GM21576 (cell line): ENCODE measurements at regions not wholly inside any gene's neighbourhood (a gene's known extent, or its start where the extent isn't known, plus 50 kb on each side); places are given as distances from the start of the nearest gene placed in this dataset.
"Not testable (repeated sequence)": the region's sequence is repeated elsewhere in the genome, so short reads cannot be mapped to it uniquely, and the experiment has no call there.

Source experiments
- ATAC-seq: cut with Tn5 transposase; IDR thresholded peaks from one replicate; pipeline ENCODE4 v1.9.1; 2021; ENCODE audit warnings: mild to moderate bottlenecking, moderate library complexity; ENCODE audit not compliant: unreplicated experiment

DNA sequence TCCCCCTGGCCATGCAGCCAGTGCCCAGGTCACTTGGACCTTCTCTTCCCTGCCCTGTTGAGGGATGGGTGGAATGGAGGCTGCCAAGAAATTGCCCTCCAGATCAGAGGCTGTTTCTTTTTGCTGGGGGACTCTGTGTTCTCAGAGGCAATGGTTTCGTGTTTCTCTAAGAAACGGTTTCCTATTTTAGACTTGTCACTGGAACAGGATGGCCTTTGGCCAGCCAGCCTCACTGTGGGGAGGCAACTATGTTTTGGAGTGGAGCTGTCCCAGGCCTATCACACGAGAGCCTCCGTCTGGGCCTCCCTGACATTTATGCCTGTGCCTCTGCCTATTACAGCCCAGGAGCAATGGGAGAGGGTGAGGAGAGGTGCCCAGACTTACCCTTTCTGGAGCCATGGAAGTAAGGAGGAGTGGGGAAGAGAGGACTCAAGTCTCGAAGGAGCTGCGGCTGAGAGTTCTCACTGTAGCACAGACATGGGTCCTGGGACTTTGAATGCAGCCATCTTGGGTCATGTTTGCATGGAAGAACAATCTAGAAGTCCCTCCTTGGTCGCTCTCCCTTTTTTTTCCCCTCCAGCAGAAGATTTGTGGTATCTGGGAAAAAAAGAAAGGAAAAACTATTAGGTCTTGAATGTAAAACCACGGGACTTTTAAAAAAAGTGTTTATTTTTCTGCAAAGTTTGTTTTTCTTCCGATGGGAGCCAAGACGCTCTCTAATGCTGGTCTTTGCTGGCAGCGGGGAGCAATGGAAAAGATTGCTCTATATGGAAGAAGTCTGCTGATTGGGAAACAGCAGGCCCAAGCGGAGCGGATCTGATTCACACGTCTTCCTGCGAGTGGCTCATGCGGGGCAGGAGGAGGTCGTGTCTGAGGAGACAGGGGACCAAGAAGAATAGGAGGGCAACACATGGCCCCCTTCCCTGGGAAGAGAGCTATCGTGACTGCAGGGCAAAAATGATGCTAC is 219.2 kb downstream of the FOXD2 start:
- no peak for ATAC-seq

DNA sequence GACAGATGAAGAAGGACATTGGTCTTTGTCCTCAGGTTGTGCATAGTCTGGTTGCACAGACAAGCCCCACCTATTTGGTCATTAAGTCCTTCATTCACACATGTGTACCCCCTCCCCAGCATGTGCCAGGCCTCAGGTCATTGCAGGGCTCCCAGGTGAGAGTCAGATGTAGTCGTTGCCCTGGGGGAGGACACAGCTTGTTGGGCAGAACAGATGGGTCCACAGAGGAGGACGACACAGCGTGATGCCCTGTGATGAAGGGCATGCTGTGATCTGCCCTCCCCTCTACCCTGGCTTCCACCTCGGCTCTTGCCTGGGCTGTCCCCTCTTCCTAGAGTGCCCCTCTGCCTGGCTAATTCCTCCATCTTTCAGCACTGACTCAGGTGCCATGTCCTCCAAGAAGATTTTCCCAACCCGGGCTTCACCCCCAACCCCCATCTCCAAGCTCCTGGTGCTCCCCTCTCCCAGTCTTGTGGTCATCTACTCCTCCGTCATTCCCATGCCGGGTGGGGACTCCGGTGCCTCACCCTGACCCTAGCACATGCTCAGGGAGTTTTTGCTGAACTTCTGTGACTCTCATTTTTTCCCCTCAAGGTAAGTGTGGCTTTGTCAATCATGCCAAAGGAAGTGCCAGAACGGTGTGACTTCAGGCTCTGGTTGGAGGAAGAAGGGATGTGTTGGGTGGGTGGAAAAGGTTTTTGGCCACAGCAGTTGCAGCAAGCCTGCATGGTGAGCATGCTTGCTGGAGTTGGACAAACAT is 220.5 kb downstream of the FOXD2 start:
- ATAC-seq: no peak

DNA sequence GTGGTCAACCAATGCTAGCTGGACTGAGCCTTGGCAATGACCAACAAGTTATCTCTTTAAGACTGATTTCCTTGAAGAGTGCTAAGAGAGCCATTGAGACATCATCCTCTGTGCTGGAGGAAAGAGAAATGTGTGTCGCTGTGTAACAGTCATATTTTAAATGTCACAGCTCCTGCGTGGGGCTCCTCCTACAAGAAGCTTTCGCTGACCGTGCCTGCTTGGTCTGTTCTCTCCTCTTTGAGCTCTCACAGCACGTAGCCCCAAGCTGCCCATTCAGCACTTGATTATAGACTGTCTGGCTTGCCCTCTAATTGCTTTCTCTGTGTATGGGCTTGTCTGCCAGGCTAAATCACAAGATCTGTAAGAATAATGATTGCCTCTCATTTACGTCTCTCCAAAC is 221.3 kb downstream of the FOXD2 start:
- ATAC-seq: no peak

DNA sequence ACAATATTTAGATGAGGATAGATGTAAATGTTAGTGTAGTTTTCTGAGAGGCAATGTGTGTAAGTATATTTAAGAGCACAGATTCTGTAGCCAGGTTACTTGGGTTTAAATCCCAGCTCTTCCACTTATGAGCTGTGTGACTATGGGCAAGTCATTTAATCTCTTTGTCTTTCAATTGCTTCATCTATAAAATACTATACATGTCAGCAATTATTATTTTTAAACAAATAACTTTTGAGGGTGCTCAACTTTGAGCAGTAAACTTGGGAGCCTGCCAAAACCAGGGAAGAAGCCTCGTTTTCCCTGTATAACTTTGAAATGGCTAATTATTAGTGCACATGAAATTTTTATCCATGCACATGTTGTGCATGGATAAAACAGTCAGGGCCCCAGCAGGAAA is 222.8 kb downstream of the FOXD2 start:
- ATAC-seq: no peak

DNA sequence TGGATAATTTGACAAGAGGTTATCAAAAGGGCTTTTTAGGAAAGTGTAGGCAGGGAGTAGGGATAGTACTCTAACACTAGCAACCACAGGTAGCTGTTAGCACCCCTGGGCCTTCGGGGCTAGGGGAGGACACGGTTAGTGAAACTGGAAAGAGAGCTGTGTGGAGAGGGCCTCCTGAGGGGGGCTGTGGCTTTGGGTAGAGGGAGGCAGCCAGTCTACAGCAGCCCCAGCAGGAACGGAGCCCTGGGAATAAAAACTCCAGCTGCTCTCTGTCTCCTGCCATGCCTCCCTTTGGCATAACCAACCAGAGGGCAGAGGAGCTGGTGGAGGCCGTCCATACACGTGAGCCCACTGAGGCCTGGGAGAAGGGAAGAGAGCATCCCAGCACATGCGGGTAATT is 223.2 kb downstream of the FOXD2 start:
- ATAC-seq: no peak

DNA sequence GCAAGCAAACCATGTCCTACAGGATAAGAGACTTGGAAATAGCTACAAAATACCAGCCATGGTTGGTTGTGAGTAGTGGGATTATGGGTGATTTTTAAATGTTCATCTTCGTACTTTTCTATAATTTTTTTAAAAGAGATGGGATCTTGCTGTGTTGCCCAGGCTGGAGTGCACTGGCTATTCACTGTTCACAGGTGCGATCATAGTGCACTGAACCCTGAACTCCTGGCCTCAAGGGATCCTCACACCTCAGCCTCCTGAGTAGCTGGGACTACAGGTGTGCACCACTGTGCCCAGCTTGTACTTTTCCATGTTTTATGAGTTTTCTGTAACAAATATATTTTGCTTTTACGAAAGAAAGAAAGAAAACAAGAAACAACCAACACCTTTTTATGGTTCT is 224.2 kb downstream of the FOXD2 start:
- no peak for ATAC-seq

DNA sequence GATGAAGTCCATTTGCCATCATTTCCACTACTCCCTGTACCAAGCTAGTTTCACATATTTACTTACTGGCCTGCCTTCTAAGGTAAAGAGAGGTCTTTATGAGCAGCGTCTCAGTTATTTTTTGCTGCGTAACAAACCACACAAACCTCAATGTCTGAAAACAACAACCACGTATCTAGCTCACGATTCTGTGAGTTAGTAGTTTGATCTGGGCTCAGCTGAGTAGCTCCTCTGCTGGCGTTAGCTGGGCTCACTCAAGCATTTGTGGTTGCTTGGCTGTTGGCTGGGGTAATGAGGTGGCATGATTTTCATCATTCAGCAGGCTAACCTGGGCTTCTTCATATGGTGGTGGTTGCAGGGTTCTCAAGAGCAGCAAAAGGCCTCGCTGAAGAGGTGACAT is 225.4 kb downstream of the FOXD2 start:
- no peak for ATAC-seq

DNA sequence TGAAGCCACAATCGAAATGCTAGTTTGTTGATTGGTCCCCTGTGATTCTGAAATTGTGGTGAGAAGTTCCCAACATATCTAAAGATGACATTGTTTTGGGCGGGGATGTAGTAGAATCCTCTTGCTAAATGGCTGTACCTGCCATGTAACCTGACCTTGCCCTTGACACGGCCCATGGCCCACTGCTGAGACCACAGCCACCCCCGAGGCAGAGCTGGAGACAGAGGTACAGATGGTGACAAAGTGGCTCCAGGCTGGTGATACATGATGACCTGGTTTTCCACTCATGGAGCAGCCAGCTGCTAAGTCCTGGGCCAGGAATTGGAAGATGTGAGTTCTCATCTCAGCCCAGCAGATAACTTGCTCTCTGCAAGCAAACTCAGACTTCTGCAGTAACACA is 226.5 kb downstream of the FOXD2 start:
- no peak for ATAC-seq

DNA sequence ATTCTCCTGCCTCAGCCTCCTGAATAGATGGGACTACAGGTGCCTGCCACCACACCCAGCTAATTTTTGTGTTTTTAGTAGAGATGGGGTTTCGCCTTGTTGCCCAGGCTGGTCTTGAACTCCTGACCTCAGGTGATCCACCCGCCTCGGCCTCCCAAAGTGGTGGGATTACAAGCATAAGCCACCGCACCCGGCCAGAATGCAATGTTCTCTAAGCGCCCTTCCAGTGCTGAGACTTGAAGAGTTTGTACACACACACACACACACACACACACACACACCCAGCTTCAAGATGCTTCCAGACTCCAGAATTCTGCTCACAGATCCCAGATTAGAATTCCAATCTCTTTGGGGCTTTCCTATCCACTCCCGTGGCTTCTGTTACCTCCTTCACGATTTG is 227.1 kb downstream of the FOXD2 start:
- not testable (repeated sequence) for ATAC-seq

DNA sequence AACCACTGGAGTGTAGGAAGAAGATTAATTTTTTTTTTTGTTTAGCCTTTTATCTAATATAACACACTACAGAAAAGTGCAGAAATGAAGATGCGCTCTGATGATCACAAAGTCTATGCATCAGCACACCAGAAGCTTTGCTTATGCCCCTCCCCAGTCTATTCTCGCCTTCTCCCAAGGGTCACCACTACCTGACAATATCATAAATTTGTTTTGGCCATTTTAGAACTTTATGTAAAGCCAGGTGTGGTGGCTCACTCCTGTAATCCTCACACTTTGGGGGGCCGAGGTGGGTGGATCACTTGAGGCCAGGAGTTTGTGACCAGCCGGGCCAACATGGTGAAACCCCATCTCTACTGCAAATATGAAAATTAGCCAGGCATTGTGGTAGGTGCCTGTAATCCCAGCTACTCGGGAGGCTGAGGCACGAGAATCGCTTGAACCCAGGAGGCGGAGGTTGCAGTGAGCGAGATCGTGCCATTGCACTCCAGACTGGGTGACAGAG is 231.3 kb downstream of the FOXD2 start:
- no peak for ATAC-seq

DNA sequence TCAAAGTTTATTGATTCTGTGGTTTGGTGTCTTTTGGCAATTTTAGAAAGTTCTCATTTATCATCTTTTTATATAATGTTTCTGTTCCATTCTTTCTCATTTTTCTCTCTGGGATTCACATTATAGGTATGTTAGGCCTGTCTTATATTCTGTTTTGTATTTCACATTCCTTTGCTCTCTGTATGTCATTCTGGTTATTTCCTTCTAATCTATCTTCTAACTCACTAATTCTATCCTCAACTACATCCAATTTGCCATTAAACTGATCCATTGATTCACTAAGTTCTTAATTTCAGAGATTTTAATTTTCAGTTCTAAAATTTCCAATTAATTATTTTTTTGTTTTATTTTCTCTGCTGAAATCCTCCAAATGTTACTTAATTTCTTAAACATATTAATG is 234.8 kb downstream of the FOXD2 start:
- no peak for ATAC-seq

DNA sequence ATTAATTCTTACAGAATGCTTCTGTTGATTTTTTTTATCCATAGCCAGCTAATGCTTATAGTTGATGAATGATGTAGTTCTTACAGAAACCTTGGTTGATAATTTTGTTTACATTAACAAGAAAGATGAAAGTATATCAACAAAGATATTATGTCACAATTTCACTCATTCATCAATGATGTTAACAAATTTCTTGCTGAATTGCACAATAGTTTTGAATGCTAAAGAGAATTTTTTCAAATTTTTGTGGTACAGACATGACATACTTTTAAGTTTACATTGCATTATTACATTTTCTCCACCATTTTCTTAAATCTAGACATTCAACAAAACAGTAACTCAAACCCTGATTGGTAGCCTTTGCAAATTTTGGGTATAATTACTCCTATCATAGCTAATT is 236.3 kb downstream of the FOXD2 start:
- no peak for ATAC-seq

DNA sequence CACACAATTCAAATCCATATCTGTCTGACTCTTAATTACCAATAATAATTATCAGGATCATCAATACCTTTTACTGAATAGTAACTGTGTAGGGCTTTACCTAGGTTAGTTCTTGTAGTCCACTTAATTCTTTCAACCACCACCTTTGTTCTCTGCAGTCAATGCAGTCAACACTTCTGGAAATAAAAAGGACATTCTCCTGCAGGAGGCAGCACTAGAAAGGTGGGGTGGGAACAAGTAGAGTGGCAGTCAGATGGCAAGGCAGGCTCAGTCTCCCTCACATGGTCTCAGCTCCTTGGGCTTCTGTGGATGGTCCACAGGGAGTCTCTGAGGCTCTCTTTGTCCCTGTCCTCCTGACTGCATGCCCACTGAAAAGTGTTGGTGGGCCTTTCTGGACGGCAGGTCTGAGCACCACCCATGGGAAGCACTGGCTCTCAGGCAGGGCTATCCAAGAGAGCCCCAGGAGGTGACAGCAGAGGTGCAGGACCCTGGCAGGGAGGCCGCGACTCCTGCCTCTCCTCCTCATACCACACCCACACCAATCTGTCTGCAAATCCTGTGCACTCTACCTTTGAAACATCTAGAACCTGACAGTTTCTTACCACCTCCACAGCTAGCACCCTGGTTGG is 237.3 kb downstream of the FOXD2 start:
- no peak for ATAC-seq

DNA sequence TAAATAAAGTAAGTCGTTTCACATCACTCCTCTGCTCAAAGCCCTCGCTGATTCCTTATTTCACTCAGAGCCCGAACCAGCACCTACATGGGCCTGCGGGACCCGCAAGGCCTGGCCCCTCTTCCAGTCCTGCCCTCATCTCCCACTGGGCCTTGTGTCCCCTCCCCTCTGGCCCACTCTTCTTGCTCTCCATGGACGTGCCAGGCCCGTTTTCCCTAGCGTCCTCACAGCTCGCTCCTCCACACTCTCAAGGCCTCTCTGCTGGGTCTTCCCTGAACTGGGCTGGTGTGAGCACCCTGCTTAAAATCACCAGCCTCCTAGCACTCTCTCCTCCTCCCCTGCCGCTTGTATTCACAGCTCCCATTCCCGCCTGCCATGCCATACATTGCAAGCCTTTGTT is 237.9 kb downstream of the FOXD2 start:
- ATAC-seq: no peak

DNA sequence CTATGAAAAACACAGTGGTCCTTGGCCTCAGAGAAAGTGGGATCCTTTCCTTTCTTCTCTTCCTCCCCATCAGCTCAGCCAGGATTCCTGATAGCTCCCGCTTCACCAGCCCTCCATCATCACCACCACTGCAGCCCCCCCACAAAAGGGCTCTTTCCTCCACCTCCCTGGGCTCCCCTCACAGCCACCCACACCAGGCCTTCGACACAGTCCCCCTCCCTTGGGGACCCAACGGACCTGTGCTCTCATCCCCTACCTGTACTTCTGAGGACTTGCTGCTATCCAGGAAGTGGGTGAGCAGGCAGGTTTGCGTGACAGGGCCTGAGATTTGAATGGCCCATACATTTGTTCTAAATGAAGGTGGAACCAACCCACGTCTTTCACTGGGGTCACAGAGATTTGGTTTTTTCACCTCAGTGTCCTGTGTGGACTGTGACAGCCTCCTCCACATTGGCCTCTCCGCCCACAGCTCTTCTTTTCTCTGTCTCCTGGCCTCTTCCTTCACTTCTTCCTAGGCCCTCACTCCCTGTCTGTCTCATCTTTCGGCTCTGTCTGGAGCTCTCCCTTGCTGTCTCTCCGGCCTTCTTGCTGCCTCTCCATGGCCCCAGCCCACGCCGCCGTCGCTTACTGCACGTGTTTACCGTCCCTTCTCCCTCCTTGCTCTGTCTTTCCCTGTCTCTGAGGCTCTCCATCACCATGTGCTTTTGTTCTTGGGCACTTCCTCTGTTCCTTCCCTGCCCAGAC is 238.6 kb downstream of the FOXD2 start:
- no peak for ATAC-seq

DNA sequence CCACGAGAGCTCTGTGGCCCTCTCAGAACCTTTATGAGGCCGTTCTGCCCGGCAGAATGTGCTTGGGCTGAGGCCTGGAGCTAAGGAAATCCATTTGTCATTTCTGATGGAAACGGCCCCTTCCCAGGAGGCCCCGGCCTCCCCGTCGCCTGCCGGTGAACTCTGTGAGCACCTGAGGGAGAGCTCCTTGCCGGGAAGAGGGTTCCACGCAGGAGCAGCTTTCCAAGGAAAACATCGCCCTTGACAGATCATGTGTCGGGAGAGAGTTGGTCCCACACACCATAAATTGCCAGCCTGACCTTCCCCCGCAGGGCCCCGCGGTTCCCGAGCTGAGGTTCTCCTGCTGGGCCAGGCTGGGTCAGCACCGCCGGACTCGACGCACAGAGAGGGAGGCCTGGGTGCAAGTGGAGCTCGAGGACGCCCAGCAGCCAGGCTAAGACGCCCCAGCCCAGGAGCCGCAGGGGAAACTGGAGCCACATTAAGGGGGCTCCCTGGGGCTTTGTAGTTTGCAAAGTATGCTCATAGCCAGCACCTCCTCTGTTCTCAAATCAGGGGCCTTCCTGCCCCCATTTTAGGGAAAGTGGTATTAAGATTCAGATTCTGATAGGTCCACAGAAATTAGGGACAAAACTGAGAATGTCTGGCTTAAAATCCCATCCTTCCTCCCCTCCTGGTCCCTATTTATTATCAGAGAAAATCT is 239.5 kb downstream of the FOXD2 start:
- ATAC-seq: no peak

DNA sequence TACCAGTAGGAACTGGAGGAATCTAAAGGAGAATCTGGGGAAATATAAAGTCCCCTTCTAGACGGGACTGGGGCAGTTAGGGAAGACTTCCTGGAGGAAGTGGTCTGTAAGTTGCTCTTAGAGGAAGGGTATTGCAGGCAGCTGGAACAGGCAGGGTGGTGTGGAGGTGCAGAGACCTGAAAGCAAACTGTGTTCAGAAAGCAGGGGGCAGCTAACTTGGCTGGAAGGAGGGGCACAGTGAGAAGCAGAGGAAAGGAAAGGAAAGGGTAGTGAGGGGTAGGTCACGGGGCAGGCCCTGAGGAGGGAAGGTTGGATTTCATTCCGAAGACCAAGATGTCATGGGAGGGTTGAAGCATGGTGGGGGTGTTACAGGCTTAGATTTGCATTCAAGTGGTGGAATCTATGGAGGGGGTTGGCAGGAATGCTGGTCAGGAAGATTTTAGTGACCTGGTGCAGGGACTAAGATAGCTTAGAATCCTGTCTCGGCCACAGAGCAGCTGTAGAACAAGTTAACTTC is 240.7 kb downstream of the FOXD2 start:
- no peak for ATAC-seq

DNA sequence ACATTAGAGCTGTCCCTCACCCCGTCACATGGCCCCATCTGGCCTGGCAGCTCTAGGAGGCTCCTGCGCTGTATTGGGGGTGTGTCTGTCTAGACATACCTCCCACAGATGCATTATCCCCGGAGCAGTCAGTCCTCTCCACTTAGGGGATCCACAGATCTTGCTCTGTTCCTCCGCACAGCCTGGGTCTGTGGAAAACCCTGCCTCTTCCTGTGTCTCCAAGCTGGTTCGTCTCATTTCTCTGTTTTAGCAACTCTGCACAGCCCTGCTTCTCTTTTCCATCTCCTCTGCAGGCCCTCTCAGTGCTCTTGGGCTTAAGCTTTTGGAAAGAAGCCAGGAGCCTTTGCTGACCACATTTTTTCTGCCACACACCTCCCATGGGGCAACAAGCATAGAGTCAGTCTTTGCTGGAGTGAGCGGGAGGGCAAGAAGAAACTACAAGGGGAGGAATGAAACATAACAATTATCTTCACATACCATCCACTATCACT is 241.5 kb downstream of the FOXD2 start:
- ATAC-seq: no peak

DNA sequence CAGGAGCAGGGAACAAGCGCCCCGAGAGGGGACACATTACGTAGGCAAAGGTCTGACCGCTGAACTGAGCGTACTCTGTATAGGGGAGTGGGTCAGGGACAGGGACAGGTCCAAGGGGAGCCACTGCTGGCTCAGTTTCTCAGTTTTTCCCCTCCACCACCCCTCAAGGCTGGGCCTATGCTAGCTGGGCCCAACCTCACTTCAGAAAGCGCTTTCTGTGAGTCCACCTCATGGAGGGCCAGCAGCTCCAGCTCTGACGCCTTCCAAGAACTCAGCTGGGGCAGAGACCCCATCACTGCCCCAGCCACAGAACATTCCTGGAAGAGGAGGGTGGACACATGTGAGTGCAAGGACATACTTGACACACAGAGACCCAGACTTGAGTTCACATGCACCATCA is 242.0 kb downstream of the FOXD2 start:
- ATAC-seq: no peak
